NOMO-1 treated with dmso at 0.1 percent for 144 hours (cell line): ENCODE measurements at regions not wholly inside any gene's neighbourhood (a gene's known extent, or its start where the extent isn't known, plus 50 kb on each side); places are given as distances from the start of the nearest gene placed in this dataset.

ENCODE experiments used
- DNase-seq: peaks from one replicate; lab custom pipeline; 2025; ENCODE audit not compliant: unreplicated experiment; lab: John Stamatoyannopoulos, UW

DNA sequence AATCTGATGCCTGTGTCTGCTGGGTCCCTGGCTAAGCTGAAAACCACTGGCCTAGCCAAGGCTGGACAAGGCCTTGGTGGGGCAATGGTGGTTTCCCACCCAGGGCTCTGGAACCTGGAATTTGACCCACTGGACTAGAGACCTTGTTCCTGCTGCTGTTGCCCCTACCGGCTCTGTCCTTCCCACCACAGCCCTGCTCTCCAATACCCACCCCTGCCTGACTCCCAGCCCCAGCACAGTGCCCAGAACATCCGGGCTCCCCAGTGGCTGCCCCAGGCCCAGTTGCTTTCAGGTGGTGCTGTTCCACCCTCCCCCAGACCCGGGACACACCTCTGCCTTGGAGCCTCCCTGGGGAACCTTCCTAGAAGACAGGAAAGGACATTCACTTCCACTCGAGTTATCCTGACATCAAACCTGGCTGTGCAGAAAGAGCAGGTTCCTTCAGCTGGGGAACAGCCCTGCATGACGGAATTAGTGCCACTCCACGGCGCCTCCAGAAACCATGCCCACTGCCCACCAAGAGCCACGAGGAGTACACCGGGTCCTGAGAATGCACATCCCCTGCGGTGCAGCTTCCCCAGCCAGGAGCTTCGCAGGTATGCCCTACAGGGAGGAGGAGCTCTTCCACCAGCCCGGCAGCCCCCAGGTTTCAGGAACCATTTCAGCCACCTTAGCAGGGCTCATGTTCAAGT, 152.8 kb downstream of the OAT start:
- no peak for DNase-seq

- DNase-seq: no peak
These were observed 153.4 kb downstream of the OAT start for GRCh38 chr10:124265391-124265745.

DNA sequence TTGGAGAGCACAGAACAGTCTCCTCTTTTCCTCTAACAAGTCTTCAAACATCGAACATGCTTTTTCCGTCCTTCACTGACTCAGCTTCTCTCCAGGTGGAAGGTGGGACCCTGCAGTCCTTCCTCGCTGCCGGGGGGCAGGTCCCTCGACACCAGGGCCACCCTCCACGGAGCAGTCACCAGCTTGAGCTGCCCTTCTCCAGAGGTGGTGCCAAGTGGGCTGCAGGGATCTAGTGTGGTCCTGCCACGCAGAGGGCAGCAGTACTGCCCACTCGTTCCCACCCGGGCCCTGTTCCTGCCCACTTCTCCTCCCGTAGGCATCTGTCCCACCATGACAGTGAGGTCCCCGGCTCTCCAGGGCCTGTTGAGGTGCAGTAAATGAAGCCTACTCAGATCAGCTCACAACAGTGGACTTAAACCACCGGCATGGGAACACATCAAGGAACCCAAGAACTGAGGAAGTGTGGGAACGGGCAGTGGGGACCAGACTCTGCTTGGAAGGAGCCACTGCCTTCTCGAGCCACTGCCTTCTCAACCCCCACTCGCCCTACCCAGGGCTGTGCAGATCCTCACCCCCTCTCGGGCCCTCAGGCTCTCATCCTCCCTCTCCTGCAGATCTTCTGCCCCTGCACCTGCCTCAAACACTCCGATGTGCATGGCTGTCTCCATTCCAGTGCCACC, 153.9 kb downstream of the OAT start:
- no peak for DNase-seq

DNA sequence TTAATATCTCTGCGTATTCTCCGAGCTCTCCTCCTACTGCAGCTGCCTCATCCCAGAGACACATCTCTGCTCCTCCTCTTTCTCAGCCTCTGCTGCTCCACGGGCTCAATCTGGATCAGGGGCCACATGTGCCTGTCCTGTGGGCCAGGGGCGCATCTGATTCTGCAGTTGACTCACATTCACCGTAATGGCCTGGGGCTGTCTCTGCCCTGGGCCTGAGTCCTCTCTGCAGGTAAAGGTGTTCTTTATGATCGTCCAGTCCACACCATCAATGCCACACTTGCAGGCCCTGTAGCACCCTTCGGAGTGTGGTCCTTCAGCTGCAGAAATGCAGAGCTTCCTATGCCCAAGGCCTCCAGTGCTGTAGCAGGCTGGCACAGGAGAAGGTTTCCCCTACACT, 154.5 kb downstream of the OAT start:
- no peak for DNase-seq

DNA sequence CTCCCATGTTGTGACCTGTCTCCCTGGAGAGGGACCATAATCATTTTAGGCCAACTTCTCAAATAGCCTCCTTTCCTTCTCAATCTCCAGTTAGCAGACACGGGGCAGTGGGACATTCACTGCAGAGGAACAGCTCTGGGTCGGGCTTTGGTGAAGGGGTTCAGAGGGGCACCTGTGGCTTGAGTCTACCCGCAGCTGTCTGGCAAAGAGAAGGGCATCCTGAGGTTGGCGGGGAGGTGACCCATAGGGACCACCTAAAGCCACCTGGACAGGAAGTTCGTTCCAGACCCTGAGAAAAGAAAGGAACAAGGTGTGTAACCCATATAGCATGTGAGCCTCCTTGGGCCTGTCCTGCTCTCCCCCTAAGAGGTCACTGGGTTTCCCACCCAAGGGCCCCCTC, 155.0 kb downstream of the OAT start:
- DNase-seq: no peak

- DNase-seq: no peak
These were observed 155.8 kb downstream of the OAT start for GRCh38 chr10:124262971-124263370.

- no peak for DNase-seq
These were observed 156.4 kb downstream of the OAT start for GRCh38 chr10:124262234-124262865.

- no peak for DNase-seq
These were observed 159.4 kb downstream of the OAT start for GRCh38 chr10:124259139-124259825.

GRCh38 chr10:124257781-124258180, 160.9 kb downstream of the OAT start:
- DNase-seq: no peak

DNA sequence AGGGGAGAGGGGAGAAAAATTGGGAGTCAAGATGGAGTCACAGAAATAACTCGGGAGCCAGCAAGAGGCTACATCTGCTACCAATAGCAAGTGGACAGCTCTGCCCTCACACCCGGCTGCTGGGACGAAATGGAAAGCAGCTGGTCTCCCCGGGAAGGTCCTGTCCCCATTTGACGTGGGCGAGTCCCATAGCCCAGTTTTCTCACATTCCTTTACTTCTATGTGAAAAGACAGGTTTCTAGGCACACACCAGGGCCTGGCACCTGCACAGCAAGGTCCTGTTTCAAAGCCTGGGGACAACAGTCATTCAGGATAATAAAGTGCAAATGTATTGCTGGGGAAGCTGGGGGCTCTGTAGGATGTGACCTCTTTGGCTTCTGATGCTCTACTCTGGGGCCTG, 162.6 kb downstream of the OAT start:
- no peak for DNase-seq

DNA sequence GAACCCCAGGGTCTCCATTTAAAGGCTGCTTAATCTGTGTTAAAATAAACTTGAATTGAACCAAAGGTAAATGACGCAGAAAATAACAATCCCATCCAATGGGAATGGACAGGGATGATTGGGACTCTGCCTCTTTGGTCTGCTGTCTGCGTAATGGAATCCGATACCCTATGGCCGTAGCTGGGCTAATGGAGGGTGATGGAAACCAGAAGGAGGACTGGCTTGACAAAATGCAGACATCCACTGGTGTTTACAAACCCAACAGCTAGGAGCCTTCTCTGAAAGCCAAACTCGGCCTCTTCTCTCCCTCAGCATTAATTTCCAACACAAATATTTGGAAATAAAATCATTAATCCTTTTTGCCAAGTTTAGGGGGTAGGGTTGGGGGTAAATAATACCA, 162.2 kb upstream of the CHST15 start:
- no peak for DNase-seq

DNA sequence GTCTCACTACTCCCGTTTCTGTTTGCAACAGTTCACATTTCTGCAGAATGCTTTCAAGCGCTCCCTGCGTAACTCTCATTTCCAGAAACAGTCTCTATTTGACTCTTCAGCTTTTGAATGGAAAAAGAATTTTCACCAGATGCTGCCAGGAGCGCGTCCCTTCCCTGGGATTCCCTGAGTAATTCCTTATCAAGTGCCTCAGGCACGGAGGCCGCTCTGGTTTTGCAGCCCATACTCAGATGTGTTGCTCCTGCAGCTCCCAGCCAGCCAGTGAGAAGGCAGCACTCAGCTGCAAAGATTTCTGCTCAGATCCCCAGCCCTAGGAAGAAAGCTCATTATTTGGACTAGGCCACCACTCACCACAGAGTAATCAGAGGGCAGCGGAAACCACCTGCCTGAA, 161.1 kb upstream of the CHST15 start:
- no peak for DNase-seq

DNA sequence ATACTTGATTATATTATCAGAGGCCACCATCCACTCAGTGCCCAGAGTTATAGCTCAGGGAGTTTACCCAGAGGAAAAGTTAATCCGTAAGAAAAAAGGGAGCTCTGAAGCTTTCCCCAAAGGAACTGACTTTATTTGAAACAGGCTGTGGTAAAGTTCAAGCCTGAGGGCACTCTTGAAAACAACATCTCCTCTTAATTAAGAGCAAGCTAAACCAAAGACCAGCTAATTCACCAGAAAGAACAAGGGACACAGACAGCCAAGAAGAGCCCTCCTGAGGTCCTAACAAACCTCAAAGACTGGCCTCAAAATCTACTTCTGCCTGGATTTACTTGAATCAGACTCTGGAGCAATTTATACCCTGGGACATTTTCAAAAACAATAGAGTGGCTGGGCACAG, 159.6 kb upstream of the CHST15 start:
- no peak for DNase-seq

DNA sequence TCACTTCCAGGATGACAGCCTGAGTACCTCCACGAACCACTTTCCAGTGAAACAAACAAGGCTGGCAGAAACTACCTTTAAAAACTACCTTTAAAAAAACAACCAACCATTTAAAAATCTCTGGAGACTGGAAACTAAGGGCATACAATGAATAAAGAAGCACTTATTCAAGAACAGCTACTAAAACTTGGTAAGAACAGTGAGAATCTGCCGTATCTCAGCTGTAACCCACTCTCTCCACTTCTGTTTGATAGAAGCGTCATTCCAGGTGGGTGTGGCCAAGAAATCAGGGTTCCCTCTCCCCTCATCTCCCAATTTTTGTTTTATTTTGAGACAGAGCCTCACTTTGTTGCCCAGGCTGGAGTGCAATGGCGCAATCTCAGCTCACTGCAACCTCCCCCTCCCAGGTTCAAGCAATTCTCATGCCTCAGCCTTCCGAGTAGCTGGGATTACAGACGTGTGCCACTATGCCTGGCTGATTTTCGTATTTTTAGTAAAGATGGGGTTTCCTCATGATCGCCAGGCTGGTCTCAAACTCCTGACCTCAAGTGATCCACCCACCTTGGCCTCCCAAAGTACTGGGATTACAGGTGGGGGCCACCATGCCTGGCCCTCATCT, 158.8 kb upstream of the CHST15 start:
- peak; percentile 2 for DNase-seq

GRCh38 chr10:124251317-124252065, 158.1 kb upstream of the CHST15 start:
- DNase-seq: peak; percentile 18

DNA sequence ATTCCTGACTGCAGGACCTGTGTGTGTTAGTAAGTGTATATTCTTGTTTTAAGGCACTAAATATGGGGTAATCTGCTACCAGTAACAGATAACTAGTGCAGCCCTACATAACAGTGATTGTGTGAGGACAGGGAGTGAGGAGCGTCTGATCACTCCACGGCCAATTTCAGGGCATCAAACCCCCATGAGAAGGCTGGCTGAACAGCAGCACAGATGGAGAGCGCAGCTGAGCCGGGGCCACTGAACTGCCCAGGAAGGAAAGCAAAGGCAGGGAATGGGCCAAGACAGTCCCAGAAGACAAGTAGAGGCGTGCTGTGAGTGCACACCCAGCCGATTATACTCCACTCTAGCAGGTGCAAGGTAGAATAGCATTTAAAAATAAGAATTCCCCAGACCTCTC, 157.1 kb upstream of the CHST15 start:
- DNase-seq: no peak

DNA sequence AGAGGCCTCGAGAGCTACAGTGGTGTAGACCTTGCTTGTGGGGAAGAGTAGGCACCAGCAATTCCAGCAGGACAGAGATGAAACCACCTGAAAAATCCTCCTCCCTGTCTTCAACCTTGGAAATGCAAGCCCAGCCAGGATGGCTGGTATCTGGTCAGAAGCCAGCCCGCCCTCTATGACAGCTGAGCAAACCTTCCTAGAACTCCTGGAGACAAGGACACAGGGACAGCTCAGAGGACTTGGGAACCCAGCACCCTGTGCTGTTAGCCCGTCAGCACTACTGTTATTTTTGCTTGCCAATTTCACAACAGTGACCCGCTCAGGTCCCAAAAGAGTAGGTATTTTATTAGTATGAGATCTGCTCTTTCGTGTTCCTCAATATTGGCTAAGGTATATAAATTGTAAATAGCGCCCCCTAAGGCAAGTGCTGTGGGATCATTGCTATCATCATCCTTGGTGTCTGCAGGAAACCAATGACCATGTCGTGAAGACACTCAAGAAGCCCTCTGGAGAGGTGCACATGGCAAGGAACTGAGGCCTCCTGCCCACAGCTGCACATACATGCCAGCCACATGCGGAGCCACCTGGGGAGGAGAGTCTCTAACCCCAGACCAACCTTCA, 156.5 kb upstream of the CHST15 start:
- DNase-seq: no peak

DNA sequence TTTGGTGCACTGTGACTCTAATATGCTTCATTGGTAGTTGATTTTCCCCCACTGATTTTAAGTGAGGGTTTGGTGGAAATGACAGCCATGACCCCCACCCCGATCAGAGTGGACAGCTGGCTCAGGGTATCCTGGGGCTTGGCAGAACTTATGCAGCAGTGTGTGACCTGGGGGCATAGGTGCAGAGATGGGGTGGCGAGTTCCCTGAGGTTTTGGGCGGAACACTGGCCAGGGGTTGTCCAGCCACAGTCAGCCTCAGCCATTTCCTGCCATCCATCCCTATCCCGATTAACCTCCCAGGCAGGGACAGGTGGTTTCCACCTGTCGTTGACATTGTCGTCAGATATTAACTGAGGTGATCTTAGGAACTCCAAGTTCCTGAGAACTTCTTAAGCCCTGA, 155.8 kb upstream of the CHST15 start:
- DNase-seq: no peak

- DNase-seq: no peak
These were observed 155.0 kb upstream of the CHST15 start for GRCh38 chr10:124248056-124249045.
